Suprapubic skin (tissue), 4 donors: ENCODE measurements at regions not wholly inside any gene's neighbourhood (a gene's known extent, or its start where the extent isn't known, plus 50 kb on each side); places are given as distances from the start of the nearest gene placed in this dataset.

Source experiments
- DNase-seq, 2 donors: peaks; one replicate each; pipeline ENCODE4 v3.0.0-alpha.2; 2019; ENCODE audit warnings: low spot score in 2 of 2
- H3K27ac ChIP-seq: fragments of 200-600 bp; sonication (generic); one replicate; pipeline ENCODE4 v1.5.1; 2019
- H3K27me3 ChIP-seq: fragments of 200-600 bp; sonication (generic); one replicate; pipeline ENCODE4 v1.5.1; 2019
- H3K36me3 ChIP-seq: fragments of 200-600 bp; sonication (generic); one replicate; pipeline ENCODE4 v1.5.1; 2019
- H3K4me1 ChIP-seq: fragments of 200-600 bp; sonication (generic); one replicate; pipeline ENCODE4 v1.5.1; 2019
- H3K4me3 ChIP-seq: fragments of 200-600 bp; sonication (generic); one replicate; pipeline ENCODE4 v1.5.1; 2019; ENCODE audit warnings: mild to moderate bottlenecking
- H3K9me3 ChIP-seq: fragments of 200-600 bp; sonication (generic); one replicate; pipeline ENCODE4 v1.5.1; 2019
- CTCF ChIP-seq, 2 donors: fragments of 200-600 bp in 1 of 2; fragments of 450-650 bp in 1 of 2; sonication (generic) in 1 of 2; IDR thresholded peaks; one replicate each; pipeline ENCODE4 v1.5.1; 2016 to 2019; ENCODE audit warnings: antibody characterized with exemption in 2 of 2, mild to moderate bottlenecking in 1 of 2, moderate library complexity in 1 of 2
- EP300 ChIP-seq: sonication (generic); formaldehyde crosslinking; IDR thresholded peaks from one replicate; pipeline ENCODE4 v1.6.1; 2017; ENCODE audit warnings: antibody characterized with exemption
- POLR2A ChIP-seq, 2 donors: fragments of 450-650 bp; IDR thresholded peaks; one replicate each; pipeline ENCODE4 v1.6.1; 2017; ENCODE audit warnings: antibody characterized with exemption in 2 of 2, mild to moderate bottlenecking in 2 of 2, moderate library complexity in 2 of 2
- POLR2AphosphoS5 ChIP-seq, 3 donors: sonication (generic); formaldehyde crosslinking; IDR thresholded peaks; one replicate each; pipeline ENCODE4 v1.6.1; 2017; ENCODE audit warnings: antibody characterized with exemption in 3 of 3
- WGBS: methylation state at CpG from one replicate; pipeline ENCODE4 v1.1.5; 2018; 5-methylcytosine and 5-hydroxymethylcytosine counted together

- WGBS: 28% methylated on average over 4 of the region's 4 CpGs
- Histone ChIP-seq H3K27ac (peak overlapping the region; percentile 15), H3K4me3 (no peak overlapping the region), H3K9me3 (no peaks in the 10 kb centered on the region), H3K36me3 (no peaks in the 10 kb centered on the region), H3K4me1 (peaks cover 12% of the 10 kb centered on the region), H3K27me3 (no peaks in the 10 kb centered on the region)
- no peak for DNase-seq
- TF ChIP-seq EP300 (no peak), POLR2AphosphoS5 (IDR thresholded peaks at IDR 0.05) (no peak), POLR2A (IDR thresholded peaks at IDR 0.05) (no peak), CTCF (IDR thresholded peaks at IDR 0.05) (no peak)
These were observed 51.1 kb upstream of the SNX2 start for GRCh38 chr5:122723606-122724352.
